ENCODE measurements at regions not wholly inside any gene's neighbourhood (a gene's known extent, or its start where the extent isn't known, plus 50 kb on each side); places are given as distances from the start of the nearest gene placed in this dataset.
"Not testable (repeated sequence)": the region's sequence is repeated elsewhere in the genome, so short reads cannot be mapped to it uniquely, and the experiment has no call there.

GRCh38 chr1:187616830-187617229 lies 788.1 kb downstream of the PLA2G4A start:
- TF ChIP-seq CTCF (IDR thresholded peaks at IDR 0.05; ENCODE audit: borderline replicate concordance, extremely low read depth, low read length, poor library complexity, severe bottlenecking); EZH2 (IDR thresholded peaks at IDR 0.05; ENCODE audit: borderline replicate concordance, low read depth, low read length, severe bottlenecking): not testable (repeated sequence)
